NB4 (cell line): ENCODE measurements at regions not wholly inside any gene's neighbourhood (a gene's known extent, or its start where the extent isn't known, plus 50 kb on each side); places are given as distances from the start of the nearest gene placed in this dataset.

Experiments
- DNase-seq: peaks from one replicate; pipeline ENCODE4 v3.0.0; 2010; ENCODE audit warnings: low read depth
- H3K4me3 ChIP-seq: one replicate; pipeline ENCODE4 v1.5.1; 2011; ENCODE audit warnings: mild to moderate bottlenecking, low read depth, low read length, moderate library complexity
- CTCF ChIP-seq: IDR thresholded peaks from one replicate; pipeline ENCODE4 v1.5.1; 2012; ENCODE audit warnings: low read depth, low read length
- MAX ChIP-seq: IDR thresholded peaks from 2 replicates; pipeline ENCODE4 v1.6.1; 2011; ENCODE audit warnings: low read depth, low read length
- MYC ChIP-seq: IDR thresholded peaks from 2 replicates; pipeline ENCODE4 v1.6.1; 2011; ENCODE audit warnings: low read depth, low read length
- POLR2A ChIP-seq: IDR thresholded peaks from 2 replicates; pipeline ENCODE4 v1.6.1; 2011; ENCODE audit warnings: mild to moderate bottlenecking; ENCODE audit not compliant: insufficient read length; ENCODE audit errors: extremely low read depth

GRCh38 chr4:78687818-78688217, 88.3 kb upstream of the BMP2K start:
- no peak overlapping the region for H3K4me3 ChIP-seq
- TF ChIP-seq MYC (no peak), MAX (no peak), POLR2A (no peak), CTCF (no peak)
- no peak for DNase-seq

- DNase-seq, result no peak
- TF ChIP-seq CTCF (no peak), POLR2A (no peak), MAX (no peak), MYC (no peak)
- no peak overlapping the region for H3K4me3 ChIP-seq
Observed at GRCh38 chr4:78688366-78688765, 87.8 kb upstream of the BMP2K start.

GRCh38 chr4:78689261-78689660, 86.9 kb upstream of the BMP2K start:
- H3K4me3 ChIP-seq, result no peak overlapping the region
- DNase-seq, result no peak
- TF ChIP-seq MAX (no peak), CTCF (no peak), POLR2A (no peak), MYC (no peak)

GRCh38 chr4:78689700-78690323, 86.3 kb upstream of the BMP2K start:
- no peak overlapping the region for H3K4me3 ChIP-seq
- TF ChIP-seq MAX (no peak), MYC (no peak), POLR2A (no peak), CTCF (no peak)
- DNase-seq, result no peak

GRCh38 chr4:78691334-78691754, 84.8 kb upstream of the BMP2K start:
- H3K4me3 ChIP-seq, result no peak overlapping the region
- peak; percentile 11 for DNase-seq
- TF ChIP-seq MYC, result no peak
- TF ChIP-seq POLR2A, result no peak
- no peak for TF ChIP-seq CTCF
- TF ChIP-seq MAX, result no peak
